H4 (cell line): ENCODE measurements at regions not wholly inside any gene's neighbourhood (a gene's known extent, or its start where the extent isn't known, plus 50 kb on each side); places are given as distances from the start of the nearest gene placed in this dataset.

Experiments used
- DNase-seq: peaks from one replicate; pipeline ENCODE4 v3.0.0-alpha.2; 2015; ENCODE audit warnings: low spot score

DNA sequence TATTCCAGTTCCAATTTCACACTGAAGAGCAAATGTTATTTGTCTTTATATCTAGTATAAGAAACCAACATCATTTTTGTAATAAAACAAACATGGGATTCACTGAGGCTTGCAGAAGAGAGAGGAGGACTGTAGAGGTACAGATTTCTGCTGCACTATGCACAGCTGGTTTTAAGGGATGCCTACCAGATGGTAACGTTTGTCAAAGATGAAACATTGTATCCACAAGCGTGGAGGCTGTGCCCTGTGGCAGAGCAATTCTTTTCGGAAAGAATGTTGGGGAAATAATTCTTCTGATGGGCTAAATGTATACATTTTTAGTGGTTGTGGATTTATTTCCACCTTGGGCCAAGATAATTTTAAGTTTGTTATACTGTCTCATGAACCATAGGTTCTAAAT, 272.4 kb downstream of the DUSP10 start:
- DNase-seq: no peak

DNA sequence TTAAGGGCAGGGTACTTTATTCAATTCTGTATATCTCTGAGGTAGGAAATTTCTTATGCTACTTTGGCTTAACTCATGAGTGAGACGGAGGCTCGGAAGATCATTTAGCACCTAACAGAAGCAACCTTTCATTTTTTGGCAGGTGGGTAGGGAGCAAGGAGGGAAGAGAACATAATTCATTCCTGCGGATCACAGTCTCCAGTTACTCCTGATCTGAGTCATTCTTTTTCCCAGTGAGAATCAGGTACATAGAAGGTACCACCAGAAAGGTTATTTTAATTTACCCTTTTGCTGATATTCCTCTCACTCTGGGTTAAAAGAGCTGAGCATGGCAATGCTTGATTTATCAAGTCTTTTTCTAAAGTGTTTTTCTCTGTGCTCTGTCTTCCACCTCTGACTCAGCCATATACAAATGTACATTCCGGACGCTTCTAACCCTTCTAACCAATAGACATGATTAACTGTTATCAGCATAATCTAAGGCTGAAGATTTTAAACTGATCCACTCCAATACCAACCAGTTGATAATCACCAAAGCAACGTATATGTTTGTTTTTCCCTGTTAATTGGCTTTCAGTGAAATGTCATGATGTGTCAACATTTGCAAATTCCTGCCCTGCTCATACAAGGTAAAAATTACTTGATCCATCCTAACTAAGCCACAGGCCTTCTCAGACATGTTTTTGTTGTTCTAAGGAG, 271.7 kb downstream of the DUSP10 start:
- no peak for DNase-seq

DNA sequence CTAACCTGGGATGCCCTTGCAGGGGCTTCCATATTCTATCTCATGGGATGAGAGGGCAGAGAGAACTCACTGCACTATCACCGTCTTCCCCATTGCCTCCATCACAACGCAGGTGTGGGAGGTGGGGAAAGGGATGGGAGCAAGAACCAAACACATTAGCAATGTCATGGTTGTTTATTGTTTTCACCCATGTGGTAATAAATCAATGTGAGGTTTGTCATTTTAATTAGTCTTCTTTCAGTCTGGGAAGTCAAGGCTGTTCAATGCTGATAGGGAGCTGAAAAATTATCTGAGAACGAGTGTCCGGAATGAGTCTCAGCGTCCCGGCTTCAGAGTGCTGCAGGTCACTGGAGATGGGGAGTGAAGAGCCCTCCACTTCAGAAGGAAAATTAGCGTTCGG, 268.5 kb downstream of the DUSP10 start:
- DNase-seq: no peak

DNA sequence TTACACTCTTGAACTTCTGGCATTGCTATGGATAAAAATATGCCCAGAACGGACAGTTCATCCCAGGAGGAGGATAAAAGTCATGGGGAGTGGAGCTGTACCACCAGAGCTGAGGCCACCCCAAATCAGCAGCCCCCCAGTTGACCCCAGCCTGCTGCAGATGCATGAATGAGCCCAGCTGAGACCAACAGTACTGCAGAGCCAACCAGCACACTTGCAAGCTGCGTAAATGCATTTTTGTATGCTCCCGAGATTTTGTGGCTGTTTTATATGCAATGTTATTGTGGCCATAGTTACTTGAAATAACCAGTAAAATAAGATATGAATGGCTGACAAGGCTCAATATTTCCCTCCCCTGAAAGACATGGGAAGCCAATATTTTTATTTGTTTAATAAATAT, 264.6 kb downstream of the DUSP10 start:
- no peak for DNase-seq

DNA sequence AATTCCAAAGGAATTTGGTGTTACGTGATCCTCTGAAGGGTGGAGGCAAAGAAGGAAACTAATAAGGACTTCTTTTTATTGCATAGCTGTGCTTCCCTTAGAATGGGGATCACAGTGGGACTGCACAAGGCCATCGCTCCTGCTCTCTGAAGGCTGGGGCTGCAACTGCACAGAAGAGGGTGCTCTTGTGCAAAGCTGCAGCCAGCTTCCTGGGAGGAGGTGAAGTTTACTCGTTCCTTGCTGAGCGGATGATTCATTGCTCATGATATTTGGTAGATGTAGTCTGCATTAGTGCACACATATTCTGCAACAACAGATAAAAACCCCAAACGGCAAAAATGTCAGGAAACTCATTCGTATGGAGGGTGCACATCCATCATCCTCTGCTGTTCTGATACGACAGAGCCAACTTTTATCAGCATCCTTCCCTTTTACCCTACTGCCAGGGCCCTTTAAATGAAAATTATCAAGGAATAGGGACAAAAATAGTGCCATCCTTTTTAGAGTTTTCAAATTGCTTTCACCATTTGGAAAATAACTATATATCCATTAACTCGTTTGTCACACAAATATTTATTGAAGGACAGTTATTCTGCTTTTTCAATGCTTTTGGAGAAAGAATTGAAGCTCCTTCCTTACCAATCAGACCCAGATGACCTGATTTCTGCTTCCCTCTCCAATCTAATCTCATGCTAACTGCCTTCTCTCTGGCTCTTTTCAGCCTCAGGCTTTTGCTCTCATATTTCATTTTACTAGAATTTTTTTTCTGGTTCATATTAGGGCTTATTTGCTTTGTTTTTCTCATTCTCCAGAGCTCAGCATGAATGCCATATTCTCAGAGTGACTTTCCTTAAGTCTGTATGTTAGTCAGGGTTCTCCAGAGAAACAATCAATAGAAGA, 263.6 kb downstream of the DUSP10 start:
- peak; percentile 85 for DNase-seq

DNA sequence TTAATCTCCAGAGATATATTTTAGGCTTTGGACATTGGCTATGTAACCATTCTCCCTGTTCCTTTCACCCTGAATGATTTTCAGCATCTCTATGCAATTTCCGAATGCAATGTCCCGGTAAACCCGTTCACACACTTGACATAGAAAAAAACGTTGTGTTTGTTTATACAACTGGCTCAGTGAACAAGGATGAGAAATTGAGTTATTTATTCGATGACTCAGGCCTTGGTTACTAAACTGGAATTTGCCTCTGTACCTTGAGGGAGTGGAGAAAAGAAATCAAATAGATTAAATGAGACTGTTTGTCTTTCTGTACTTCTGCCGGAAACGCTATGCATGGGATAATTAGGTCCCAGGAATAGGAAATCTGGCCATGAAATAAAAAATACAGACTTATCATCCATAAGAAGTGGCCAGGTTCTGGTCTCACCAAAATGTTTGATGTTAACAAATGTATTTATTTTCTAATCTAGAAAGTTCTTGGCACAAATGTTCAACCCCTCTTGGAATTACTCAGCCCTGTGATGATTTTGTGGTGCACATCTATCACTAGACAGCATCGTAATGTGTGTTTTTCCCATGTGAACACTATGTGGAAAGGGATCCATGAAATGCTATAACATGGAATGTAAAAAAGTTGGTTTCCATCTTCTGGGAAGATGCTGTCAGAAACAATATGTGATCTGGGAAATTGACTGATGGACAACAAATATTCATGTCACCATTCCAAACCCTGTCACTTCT, 253.9 kb downstream of the DUSP10 start:
- peak; percentile 80 for DNase-seq

DNA sequence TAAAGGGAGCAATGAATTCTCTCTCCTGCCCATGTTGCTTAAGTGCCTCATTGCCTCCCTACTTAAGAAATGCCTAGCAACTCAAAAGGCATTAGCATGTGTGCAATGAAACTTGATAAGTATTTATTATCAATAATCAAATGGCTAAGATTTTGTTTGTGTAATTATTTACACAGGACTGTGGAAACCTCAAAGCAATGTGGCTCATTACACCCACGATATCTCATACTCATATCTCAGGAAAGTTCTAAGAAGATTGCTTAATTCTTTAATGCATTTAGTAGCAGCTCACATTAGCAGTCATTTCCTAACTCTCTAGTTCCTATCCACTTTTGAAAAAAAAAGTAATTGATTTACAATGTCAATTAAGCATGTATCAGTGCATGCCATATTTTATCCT, 253.3 kb downstream of the DUSP10 start:
- DNase-seq: no peak

DNA sequence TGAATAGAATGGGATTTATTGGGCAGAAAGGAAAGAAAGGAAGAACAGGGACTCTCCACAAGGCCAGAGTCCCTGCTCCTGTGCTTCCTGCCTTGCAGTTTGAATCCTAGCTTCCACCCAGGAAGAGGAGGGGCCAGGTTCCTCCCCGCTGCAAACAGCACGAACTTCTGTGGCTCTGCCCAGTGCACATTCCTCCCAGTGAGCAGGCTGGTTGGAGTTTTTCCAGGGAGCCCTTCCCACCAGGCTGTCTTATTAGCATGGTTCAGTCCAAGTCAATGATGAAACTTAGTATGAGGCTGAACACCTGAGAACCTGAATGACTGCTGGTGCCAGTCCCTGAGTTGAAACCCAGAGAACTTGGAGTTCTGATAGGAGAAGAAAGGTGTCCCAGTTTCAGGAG, 247.2 kb downstream of the DUSP10 start:
- DNase-seq: peak; percentile 26

DNA sequence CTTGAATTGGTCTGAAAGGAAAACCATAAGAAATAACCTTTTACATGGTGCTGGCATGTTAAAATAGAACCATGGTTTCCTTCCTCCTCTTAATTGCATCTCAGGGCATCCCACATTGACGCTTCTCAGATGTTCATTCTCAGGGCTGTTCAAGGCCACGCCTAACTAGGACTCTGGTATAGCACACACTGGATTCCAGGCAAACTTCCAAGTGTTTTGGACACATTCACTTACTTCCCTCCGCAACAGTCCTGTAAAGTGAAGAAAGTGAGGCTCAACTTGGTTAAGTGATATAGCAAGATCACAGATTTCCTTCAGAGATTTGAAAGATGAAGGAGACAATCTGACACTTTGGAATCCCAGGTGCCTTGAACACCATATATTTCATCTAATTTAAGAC, 244.8 kb downstream of the DUSP10 start:
- no peak for DNase-seq

DNA sequence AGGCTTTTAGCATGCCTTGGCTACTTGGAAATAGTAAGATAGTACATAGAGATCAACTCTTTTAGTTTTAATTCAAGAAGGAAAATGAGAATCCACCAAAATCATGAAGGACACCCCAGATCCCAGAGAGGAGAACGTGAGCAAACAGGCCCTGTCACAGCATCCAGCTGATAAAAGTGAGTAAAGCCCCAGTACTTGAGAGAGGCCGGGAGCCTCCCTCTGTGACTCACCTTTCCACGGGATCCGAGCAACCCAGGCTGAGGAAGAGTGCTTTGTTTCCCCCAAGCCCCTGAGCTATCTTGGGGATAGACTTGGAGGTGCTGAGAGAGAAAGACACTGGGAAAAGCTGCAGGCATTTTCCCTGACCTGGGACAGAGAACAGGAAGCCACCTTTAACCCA, 238.6 kb downstream of the DUSP10 start:
- DNase-seq: no peak

DNA sequence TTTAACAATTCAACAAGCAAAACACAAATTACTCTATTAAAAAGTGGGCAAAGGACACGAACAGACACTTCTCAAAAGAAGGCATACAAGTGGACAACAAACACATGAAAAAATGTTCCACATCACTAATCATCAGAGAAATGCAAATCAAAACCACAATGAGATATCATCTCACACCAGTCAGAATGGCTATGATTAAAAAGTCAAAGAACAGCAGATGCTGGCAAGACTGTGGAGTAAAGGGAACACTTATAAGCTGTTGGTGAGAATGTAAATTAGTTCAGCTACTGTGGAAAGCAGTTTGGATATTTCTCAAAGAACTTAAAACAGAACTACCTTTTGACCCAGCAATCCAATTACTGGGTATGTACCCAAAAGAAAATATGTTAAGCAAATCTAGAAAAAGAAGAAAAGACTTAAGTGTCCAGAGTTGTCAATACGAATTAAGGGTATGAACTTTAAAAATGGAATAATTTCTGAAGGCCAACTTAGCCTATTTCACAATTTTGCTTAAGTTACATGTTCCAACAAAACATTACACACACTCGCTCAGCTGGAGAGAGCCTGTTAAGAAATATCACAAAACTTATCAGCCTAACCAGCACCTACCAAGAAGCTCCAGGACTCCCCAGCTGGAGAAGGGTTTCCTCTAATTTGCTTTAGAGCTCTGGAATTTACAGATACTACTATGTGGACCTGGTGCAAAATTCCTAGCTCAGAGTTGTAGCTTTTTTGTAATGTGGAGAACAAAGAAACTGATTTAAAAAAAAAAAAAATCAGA, 232.1 kb downstream of the DUSP10 start:
- no peak for DNase-seq

DNA sequence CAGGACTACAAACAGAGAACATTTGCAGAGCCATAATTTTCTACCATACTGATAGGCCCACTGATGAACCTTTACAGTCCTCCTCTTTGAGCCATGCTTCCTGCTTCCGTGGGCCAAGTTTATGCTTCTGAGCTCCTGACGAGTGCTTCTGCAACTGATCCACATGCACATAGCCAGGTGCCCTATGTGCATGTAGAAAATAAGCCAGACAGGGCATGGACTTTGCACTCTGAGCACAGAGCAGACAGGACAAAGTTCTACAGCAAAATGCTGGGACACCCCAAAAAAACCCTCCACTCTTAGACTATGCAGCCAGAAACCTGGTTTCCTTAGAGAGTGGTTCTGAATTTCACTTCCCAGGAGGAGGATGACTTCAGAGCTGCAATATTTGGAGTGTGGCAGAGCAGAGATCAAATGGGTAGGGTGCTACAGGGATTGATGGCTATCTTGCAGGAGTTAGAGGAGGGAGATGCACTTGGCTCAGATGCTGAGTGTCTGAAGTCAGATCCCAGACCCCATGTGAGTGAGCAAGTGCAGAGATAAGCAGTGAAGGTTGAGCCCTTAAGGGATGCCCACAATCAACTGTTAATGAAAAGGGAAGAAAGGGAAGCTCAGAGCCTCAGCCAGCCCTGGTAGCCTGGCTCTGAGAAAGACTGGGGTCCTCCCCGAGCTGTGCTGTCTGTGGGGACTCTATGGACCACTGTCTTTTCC, 230.9 kb downstream of the DUSP10 start:
- no peak for DNase-seq

DNA sequence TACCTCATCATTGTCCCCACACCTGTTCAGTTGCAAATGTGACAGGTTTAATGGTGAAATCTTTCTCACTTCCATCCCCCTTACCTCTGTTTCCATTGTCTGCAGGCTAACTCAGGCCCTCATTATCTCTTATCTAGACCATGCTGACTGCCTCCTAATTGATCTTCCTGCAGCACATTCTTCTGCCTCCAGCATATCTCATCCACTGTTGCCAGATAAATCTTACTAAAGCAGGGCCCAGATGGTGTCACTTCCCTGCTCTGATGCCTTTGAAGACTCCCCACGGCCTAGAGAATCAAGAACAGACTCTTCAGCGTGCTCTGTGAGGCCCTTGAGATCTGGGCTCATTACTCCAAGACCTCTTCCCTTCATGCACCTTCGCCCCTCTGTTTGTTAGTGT, 230.1 kb downstream of the DUSP10 start:
- no peak for DNase-seq

DNA sequence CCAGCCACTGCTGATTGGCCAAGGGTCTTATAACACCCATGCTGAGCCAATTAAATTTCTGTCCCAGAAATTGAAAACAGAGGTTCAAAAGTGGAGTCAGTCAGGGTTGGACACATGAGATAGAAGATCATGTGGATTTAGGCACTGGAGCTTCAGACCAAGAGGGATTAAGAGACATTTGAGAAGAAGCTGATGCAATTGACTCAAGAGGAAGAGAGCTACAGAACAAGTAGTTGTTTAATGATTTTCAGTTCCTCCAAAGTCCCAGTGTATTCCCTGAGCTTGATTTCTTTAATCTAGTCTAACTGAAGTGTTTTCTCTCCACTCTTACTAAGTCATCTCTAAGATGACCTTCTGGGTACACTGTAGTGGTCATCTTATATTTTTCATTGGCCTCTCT, 227.1 kb downstream of the DUSP10 start:
- DNase-seq: no peak

DNA sequence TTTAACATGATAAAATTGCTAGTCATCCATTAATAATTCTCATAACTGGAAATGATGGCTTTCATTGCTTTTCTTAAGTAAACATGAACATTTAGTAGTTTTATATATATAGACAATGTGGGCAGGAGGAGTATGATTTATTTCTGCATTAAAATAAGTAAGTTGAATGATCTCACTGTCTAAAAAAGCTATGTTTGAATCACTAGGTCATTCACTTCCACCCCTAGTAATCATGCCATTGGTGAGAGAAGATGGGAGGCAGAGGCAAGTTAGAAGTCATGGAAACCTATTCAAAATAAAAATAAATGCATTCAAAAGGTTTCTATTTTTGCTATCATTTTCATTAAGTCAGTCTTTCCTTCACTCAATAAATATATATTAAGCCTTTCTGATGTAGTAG, 226.4 kb downstream of the DUSP10 start:
- DNase-seq: no peak

DNA sequence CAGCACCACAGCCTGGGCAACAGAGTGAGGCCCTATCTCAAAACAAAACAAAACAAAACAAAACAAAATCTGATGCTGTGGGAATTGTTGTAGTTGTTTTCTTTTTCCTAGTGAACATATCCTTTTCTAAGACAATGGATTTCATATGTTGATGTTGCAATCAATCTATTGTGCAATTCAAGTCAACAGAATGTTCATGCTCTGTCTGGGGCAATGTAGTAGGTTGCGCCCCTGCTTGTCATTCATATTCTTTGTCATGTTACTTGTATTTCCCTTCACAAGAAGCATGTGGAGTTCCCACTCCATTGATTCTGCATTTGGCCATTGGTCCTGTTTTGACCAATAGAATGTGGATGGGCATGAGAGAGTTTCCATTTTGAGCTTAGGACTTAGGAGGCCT, 223.9 kb downstream of the DUSP10 start:
- no peak for DNase-seq

DNA sequence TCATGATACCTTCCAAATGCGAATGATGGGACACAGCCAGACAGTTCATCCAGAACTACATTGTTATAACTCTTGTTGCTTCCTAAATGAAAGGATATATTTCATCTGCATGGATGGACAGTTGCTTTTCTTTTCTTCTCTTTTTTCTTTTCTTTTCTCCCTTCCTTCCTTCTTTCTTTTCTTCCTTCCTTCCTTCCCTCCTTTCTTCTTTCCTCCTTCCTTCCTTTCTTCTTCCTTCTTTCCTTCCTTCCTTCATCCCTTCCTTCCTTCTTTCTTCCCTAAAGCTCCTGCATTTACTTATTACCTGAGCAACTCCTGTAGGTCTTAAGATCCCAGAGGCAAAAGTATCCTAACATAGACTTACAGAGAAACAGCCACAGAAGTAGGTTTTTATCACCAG, 221.6 kb downstream of the DUSP10 start:
- no peak for DNase-seq

DNA sequence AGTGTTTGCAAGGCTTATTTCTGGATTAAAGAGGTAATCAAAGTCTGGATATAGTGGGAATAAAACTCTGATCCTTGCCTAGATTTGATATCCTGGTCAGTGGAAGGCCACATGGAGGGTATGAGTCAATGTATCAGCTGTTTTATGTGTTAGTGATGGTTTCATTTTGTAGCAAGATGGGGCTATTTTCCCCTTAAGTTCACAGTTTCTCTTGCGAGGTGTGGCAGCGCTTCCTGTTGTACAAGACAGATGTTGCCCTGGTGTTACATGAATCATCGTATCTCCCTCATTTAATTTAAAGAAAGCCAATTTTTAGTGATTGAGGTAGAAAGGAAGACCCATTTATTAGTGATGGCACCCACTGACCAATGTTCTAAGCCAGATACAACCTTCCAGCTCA, 220.2 kb downstream of the DUSP10 start:
- no peak for DNase-seq

DNA sequence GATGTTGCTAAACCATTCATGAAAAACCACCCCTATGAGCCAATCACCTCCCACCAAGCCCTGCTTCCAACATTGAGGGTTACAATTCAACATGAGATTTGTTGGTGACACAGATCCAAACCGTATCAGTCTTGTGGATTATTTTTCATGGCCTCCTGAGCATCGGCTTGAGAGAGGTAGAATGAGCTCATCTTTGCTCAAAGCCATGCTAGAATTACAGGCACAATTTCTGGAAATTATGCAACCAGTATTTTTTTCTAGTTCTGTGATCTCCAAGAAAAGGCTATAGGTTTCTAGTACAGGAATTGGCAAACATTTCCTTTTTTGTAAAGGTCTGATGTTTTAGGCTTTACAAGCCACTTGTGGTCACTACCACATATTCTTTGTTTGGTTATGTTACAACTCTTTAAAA, 219.4 kb downstream of the DUSP10 start:
- no peak for DNase-seq

DNA sequence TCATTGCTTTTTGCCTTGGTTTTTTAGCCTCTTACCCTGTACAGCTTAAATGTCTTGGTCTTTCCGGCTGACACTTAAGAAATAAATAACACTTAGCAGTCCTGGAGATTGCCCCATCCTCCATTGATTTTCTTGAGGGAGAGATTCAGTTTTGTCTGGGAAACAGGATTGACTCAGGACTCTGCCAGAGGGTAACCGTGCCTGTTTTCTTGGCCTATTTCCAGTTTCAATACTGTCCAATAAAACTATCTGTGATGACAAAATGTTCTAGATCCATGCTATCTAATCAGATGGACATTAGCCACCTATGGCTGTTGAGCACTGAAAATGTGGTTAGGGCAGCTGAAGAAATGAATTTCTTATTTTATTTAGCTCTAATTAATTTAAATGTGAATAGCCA, 216.1 kb downstream of the DUSP10 start:
- DNase-seq: no peak

DNA sequence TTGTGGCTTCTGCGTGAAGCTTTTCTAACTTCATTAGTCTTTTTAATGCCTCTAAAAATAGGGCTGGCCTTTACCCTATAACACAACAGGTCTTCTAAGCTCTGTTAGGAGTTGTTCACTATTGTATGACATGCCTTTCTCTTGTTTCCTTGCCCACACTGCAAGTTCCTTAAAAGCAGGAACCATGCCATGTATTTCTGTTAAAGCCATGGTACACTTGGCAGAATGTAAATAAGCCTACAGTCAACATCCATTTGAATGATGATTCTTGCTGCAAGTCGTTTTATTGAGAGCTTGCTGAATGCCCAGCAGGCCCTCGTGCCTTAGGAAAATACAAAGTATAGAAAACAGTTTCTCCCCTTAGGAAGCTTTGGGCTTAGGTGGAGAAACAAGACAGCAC, 214.6 kb downstream of the DUSP10 start:
- DNase-seq: no peak
